ENCODE measurements at regions not wholly inside any gene's neighbourhood (a gene's known extent, or its start where the extent isn't known, plus 50 kb on each side); places are given as distances from the start of the nearest gene placed in this dataset.

DNA sequence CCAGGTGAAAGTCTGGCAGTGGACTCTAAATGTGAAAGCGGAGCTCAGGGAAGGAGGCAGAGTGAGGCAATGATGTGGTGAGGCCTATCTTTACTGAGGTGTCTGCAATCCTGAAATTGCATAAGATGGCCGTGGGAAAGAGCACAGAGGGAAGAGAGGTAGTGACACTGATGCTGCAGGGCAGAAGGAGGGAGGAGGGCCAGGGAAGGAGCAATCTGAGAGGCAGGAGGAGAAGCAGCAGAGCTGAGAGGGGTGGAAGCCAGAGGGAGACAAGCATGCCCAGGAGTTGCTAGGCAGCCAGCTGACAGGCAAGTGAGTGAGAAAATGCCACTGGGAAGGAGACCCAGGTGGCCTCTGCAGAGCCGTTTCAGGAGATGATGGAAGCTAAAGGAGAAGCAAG lies 97.4 kb upstream of the CNR1 start:
- DNase-seq (ENCODE audit: low read depth in 3 of 3, low spot score in 2 of 3) = no peak

GRCh38 chr6:88262332-88262731 lies 96.2 kb upstream of the CNR1 start:
- DNase-seq (ENCODE audit: low read depth in 3 of 3, low spot score in 2 of 3) = no peak

DNA sequence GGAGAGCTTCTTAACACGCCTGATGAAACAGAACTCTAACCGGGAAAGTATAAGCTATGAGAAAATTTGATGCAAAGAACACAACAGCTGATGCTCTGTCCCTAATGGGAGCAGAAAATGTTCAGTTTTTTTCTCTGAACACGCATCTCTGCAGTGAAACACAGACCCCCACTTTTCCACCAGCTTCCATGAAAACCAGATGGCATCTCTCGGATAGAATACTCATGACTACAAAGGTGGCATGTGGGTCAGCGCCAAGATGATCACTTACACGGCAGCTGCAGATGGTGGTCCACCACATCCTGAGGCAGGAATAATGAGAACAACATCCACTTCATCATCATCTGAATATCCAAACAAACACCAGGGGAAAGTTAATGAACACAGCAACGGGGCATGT lies 85.2 kb upstream of the CNR1 start:
- DNase-seq (ENCODE audit: low read depth in 3 of 3, low spot score in 2 of 3) = no peak

- DNase-seq (ENCODE audit: low read depth in 3 of 3, low spot score in 2 of 3) = no peak
Observed at GRCh38 chr6:88248709-88249321, 82.7 kb upstream of the CNR1 start.

- no peak for DNase-seq (ENCODE audit: low read depth in 3 of 3, low spot score in 2 of 3)
Observed at GRCh38 chr6:88246654-88247053, 80.5 kb upstream of the CNR1 start.

DNA sequence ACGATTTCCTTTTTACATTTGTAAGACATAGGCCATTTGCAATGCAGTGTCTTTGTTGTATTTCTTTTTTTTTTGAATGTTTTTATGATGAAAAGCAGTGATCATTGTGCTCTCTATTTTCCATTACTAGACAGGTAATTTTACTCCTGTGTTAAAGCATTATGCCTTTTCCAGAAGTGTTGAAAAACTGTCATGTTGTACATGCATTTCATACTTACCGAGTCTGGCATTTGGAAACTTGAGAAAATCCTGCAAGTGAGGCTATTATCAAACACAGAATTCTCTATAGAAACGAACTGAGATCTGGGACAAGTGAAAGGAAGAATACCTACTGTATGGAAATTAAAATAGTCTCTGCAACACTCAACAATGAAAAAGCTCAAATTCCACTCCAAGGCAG lies 78.6 kb upstream of the CNR1 start:
- DNase-seq (ENCODE audit: low read depth in 3 of 3, low spot score in 2 of 3) = no peak

DNA sequence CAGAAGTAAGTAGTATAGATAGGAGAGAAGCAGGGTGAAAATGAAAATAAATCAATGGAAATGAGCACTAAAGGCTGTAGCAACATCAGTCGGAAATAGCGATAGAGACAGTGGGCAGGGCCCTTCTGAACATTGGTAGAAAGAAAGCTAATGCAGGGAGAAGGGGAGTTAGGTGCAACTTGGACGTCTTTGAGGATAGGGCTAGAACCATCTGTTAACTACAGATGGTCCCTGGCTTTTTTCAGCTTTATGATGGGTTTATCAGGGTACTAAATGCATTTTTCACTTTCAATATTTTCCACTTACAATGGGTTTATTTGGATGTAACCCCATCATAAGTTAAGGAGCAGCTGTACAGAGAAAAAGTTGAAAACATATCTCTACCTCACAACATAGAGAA lies 72.8 kb upstream of the CNR1 start:
- DNase-seq (ENCODE audit: low read depth in 3 of 3, low spot score in 2 of 3) = no peak

DNA sequence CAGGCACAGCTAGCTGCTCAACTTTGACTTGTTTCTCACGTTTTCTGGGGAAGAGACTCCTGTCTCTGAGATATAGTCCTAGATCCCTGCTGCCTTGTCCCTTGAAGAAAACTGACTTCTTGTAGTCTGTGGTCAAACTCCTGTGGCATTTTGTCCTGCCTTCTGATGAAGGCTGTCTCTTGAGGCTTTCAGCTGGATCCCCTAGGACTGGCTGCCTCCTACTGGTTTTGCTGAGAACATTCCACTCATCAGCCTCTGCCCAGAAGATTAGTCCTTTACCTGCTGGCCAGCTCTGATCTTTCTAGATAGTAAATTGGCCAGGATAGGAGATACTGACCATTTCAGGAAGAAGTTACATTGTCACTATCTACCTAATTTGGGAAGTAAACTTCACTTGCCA lies 71.9 kb upstream of the CNR1 start:
- DNase-seq (ENCODE audit: low read depth in 3 of 3, low spot score in 2 of 3) = no peak

- DNase-seq (ENCODE audit: low read depth in 3 of 3, low spot score in 2 of 3) = no peak
Observed at GRCh38 chr6:88236612-88237360, 70.6 kb upstream of the CNR1 start.

- no peak for DNase-seq (ENCODE audit: low read depth in 3 of 3, low spot score in 2 of 3)
Observed at GRCh38 chr6:88232753-88233152, 66.6 kb upstream of the CNR1 start.

- no peak for DNase-seq (ENCODE audit: low read depth in 3 of 3, low spot score in 2 of 3)
Observed at GRCh38 chr6:88223298-88223697, 57.2 kb upstream of the CNR1 start.

DNA sequence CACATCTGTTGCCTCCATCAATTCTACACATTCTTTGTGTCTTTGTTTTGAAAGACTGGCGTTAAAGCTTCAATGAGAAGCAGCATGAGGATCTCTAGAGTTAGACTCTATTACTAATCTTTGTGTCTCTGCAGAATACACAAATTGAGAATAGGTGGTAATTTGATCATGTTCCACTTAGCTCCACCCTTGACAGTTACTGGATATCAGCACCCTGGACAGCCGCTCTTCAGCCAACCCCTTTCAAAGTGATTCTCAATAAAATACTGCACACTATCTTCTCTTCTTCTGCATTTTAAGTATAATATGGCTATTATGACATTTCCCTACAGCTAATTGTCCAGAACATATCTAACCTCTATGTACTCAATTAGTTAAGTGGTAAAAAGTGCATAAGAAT lies 54.3 kb upstream of the CNR1 start:
- peak in 2 of 3 donors; percentile 7 to 8 for DNase-seq (ENCODE audit: low read depth in 3 of 3, low spot score in 2 of 3)

GRCh38 chr6:88216182-88216581 lies 50.0 kb upstream of the CNR1 start:
- no peak for DNase-seq (ENCODE audit: low read depth in 3 of 3, low spot score in 2 of 3)

Measured in right renal cortex interstitium (tissue), 3 donors.